ENCODE measurements at regions not wholly inside any gene's neighbourhood (a gene's known extent, or its start where the extent isn't known, plus 50 kb on each side); places are given as distances from the start of the nearest gene placed in this dataset.
"Not testable (repeated sequence)": the region's sequence is repeated elsewhere in the genome, so short reads cannot be mapped to it uniquely, and the experiment has no call there.

DNA sequence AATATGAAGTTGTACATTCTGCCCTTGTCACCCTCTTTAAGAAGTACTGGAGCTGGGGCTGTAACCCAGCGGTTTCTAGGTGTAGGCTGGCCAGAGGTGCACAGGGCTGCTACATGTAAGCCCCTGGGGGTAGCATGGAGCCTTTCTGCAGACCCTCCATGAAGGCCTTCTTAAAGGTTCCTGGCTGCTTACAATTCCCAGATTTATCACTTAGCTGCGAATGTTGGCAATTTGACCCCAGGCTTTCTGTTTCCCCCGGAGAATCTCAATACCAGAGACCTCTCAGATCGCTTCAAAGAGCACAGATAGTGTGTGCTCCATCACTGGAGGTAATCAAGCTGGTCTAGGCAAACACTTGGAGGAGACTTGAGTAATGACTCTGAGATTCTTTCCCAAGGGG lies 309.4 kb downstream of the CBLN1 start:
- DNase-seq = no peak

DNA sequence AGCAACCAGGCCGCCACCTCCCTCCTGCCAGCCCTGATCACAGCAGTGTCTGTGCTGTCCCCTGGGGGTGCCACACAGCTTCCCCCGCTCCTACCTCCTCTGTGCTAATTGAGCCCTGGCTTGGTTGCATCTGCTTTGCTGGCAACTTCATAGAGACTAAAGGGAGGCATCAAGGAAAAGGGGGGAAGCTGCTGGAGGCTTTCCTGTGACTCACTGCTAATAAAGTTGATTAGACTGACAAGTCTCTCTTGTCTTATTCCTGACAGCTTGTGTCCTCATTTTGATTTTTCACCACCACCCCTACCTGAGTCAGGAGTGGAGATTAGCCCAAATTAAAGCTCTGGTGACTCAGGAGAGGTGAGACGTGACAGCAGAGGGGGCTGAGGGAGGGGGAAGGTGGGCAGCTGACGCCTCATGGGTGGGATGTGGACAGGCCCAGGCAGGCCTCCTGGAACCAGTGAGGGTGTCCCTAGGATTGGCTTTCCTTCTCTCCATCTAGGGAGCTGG lies 310.0 kb downstream of the CBLN1 start:
- DNase-seq = peak; percentile 66

DNA sequence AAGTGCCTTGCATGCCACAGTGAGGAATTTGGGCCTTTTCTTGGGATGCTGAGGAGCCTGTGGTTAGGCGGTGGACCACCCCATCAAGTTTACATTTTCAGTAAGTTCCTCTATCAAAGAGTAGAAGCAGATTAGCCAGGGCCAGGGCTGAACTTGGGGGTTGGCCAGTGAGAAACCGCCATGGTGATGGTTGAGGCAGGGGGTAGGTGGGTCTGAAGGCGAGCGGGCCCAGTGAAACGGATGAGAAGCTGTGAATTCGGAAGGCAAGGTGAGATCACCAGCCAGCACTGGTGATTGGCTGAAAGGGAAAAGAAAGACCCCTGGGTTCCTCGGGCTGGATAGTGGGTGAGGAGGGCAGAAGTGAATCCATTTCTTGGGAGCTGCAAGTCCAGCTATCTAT lies 311.4 kb downstream of the CBLN1 start:
- DNase-seq = no peak

DNA sequence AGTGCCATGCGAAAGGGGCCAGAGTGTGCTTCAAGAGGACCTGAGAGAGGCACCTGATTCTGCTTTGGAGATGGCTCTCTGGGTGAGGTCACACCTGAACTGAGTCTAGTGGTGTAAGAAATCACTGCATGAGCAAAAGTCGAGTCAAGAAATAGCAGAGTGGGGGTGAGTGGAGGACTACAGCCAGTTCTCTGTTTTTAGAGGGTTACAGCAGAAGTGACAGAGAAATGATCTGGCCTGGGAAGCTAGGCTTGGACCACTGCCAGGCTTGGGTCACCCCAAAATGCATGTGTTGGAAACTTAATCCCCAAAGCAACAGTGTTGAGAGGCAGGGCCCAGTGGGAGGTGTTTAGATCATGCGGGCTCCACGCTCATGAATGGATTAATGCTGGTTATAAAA lies 312.0 kb downstream of the CBLN1 start:
- DNase-seq = no peak

DNA sequence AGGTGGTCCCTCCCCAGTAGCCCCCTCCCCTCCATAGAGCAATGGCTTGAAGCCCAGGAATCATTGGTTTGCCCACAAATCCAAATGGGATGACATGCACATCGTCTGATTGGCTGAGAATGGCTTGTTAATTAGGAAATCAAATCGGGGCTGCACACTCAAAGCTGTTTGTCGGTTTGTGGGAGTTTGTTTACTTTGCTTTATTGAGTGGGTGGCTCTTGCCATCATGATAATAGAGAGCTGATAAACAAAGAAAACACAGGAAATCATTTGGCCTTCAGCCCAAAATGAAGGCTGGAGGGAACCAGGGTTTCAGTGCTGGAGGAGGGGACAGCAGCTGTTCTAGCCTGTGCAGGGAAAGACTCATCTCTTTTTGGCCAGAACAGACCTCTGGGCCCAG lies 316.3 kb downstream of the CBLN1 start:
- peak; percentile 98 for DNase-seq

DNA sequence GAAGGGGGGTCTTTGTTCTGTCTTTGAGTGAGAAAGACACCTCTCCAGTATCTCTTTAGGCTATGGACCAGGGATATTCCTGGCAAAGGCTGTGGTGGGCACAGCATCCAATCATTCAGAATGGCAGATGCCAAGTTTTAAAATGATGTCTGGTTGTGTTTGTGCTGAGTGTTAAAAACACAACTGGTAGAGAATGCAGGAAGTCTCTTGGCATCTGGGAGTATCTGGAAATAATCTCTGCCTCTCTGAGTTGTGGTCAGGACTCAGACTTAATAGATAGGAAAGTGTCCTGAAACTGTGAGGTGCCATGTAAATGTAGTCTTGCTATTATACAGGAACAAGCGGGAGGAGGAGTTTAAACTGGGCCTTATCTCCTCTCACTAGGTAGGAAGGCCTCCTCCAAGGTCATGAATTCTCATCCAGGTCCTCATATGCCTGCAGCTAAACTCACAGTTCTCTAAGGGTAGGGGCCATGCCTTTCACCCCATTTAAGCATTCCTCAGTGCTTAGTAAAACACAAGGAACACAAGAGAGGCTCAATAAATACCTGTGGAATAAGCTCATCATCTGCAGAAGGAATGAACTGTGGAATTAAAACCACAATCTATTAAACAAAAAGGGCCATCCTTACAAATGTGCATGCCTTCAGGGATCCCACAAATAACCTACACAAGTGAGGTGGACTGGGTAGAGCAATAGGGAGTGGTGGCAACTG lies 317.6 kb downstream of the CBLN1 start:
- no peak for DNase-seq

DNA sequence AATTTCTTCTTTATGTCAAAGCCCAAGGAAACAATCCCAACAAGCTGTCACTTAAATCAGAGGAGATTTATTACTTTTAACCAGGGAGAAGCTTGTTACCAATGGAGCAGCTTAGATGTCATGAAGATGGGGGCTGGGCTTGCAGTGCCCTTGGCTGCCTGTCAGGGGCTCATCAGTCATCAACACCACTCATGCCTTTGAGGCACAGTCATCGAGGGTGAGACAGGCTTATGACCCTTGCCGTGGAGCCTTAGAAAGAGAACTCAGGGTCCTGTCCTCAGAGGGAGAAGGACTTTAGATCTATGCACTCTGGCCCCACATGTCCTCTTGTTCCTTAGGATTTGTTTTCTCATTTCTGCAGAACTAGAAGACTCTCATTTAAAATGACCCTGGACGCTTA lies 318.3 kb downstream of the CBLN1 start:
- no peak for DNase-seq

DNA sequence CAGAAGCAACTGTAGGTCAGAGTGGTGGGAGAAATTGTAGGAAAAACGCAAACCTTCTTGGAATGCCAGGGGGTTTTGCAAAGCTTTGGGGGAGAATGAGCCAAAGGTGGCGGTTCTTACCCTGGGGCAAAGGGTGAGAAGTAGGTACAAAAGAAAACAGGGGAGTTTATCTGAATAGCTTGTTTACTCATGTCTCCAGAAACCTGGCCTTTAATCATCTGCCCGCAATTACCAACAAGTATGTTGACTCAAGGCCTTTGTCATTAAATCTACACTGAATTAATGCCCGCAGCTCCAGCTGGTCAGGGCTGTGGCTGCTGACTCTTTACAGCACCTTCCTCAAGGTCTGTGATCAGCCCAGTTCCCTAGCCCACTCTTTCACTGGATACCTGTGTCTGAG lies 320.1 kb downstream of the CBLN1 start:
- no peak for DNase-seq

DNA sequence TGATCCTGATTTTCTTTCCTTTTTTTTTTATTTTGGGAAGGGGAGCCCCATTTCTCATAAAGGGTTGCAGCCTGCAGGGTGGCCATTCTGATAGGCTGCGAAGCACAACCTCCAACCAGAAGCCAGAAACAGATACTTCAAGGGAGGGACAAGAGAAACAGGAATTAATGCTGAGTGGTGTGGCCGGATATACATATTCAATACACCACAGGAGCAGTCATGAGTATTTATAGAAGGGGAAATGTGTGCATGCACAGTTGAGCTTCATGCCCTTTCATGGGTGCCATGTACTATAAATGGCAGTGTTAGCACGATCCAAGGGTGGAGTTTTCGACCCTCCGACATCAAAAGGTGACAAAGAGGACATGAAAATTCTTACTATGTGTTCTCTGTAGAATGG lies 320.8 kb downstream of the CBLN1 start:
- no peak for DNase-seq

DNA sequence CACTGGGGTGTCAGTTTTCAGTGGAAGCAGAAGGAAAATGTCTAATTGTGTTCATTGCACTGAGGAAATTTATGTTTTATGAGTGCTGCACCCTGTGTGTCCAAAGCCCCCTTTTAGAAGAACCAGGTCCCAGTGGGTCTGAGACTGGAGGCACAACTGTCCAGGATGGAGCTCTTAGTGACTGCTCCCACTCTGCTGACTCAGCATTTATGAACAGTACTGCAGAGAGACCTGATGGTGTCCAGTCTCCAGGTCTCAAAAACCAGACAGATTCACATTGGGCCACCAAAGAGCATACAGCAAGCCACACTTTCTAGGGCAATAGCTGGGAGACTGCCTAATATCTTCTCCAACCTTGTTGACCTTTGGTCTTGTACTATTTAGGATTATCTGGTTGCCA lies 321.9 kb downstream of the CBLN1 start:
- DNase-seq = no peak

DNA sequence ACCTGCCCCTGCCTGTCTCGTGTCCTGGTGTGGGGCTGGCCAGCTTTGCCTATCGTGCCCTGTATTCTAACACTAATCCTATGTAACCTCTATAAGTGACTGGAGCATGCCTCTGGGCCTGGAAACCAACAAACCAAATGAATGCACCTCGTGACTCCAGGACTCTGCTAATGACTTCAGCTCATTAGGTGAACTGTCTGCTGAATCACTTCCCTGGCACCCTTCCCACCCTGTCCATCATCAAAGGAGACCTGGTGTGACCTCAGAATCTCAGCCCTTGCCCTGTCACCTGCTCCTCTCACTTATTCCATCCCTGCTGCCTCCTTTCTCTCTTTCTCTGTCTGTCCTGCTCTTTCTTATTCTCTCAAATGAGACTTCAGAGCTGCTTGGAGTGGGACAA lies 322.4 kb downstream of the CBLN1 start:
- DNase-seq = peak; percentile 65

DNA sequence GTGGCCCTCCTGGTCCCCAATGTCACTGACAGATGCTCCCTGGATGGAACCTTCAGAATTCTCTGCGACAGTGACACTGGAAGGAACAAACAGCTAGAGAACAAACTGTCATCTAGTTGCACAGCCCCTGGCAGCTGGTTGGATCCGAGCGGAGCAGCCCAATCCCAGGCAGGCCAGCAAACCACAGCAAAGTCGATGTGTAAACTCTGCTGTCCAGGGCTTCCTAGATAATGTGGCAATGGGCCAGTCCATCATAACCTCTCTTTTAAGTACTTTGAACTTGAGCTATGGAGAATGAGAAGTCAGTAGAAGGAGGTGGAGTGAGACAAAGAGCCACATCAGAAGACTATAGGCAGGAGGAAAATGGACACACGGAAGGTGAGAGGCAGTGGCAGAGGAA lies 323.0 kb downstream of the CBLN1 start:
- DNase-seq = no peak

DNA sequence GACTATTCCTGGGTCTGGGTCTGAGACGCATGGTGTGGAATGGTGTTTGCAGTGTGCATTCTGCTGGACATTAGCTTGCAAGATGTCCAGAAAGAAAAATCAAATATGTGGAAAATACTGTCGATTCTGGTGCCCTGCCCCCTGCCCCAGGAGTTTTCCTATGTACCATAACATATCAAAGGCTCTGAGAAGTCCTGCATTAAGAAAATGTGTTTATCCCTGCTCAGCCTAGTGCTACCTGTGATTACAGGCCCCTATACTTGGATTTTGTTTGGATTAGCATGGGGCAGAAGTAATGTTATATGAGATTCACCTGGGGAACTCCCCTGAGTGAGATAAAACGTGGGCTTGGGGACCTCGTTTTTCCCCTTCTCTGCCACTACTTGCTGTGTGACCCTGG lies 325.0 kb downstream of the CBLN1 start:
- DNase-seq = no peak

DNA sequence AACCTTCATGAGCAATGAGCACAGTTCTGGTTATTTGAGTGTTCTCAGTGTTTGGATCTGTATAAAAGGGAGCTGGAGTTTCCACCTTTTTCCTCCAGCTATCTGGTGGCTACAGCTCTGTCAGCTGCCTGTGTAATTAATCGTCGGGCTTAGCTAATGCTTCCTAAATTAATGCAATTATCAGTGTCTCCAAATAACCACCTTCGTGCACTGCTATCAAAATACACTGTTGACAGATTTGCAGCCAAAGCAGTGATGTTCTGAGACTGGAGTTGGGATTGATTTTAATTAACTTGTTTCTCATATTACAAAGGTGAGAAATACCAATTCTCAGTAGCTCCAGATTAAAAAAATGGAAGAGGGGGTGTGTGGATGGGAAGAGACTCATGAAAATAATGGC lies 325.8 kb downstream of the CBLN1 start:
- DNase-seq = peak; percentile 89

DNA sequence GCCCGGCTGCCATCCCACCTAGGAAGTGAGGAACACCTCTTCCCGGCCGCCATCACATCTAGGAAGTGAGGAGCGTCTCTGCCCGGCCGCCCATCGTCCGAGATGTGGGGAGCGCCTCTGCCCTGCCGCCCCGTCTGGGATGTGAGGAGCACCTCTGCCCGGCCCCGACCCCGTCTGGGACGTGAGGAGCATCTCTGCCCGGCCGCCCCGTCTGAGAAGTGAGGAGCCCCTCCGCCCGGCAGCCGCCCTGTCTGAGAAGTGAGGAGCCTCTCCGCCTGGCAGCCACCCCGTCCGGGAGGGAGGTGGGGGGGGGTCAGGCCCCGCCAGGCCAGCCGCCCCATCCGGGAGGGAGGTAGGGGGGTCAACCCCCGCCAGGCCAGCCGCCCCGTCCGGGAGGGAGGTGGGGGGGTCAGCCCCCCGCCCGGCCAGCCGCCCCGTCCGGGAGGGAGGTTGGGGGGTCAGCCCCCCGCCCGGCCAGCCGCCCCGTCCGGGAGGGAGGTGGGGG lies 330.0 kb downstream of the CBLN1 start:
- DNase-seq = not testable (repeated sequence)

DNA sequence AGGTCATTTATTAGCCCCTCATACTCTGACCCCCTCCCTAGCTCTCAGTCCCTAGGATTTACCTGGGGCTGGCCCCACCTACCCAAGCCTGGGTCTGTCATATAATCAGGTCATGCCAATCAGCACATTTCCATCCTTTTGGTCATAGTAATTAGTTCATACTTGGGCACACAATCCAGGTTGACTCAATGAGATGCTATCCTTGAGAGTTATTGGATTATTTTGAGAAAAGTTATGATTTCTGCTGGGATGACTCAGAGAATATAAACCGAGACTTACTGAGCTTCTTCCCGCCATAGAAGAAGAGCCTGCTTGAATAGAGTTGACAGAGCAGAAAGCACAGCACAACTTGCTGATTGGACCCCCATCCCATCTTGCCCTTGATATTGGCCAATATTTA lies 331.5 kb downstream of the CBLN1 start:
- DNase-seq = no peak

DNA sequence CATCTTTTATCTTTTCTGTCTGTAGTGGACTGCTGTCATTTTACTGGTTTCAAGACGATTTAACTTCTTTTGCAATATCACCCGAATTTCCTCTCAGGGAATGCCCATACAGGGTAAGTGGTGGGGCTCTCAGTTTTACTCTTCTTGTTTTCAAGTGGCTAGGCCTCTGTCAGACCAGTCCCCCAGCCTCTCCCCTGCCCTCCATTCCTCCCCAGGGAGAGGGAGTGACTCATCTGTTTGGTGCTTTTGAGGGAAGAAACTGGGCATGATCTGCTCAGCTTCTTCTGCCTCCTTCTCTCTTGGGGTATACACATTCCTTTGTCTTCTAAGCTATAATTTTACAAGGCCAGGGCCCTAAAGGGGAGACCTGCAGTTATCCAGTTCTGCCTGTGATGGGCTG lies 332.0 kb downstream of the CBLN1 start:
- no peak for DNase-seq

DNA sequence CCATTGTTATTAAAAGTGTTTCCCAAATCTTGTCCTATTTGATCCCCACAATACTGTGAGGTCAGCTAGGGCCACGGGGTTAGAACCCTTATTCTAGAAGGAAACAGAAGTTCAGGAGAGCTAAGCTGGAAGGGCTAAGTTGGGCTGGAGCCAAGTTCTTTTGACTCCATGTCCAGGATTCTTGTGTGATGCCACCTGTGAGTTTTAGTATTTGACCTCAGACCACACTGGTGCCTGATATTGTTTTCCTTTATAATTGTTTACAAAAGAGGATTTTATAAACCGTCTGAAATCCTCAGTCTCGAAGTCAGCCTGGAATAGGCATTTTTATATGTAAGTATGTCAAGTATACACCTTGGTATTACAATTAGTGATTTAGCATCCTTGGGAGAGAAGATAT lies 332.7 kb downstream of the CBLN1 start:
- no peak for DNase-seq

DNA sequence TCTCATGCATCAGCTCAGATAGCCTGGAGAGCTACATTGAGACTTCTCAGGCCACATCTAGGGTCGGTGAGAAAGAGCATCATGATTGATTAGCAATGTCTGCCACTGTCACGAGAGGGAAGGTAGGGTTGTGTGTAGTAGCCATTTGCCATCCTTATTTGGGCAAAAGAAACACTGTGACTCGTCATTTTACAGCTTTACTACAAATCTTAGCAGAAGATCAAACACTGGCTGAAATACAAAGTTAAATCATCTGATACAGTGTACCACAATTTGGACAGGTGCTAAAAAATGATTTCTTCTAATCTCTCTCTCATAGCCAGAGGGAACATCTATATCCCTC lies 334.3 kb downstream of the CBLN1 start:
- DNase-seq = no peak

DNA sequence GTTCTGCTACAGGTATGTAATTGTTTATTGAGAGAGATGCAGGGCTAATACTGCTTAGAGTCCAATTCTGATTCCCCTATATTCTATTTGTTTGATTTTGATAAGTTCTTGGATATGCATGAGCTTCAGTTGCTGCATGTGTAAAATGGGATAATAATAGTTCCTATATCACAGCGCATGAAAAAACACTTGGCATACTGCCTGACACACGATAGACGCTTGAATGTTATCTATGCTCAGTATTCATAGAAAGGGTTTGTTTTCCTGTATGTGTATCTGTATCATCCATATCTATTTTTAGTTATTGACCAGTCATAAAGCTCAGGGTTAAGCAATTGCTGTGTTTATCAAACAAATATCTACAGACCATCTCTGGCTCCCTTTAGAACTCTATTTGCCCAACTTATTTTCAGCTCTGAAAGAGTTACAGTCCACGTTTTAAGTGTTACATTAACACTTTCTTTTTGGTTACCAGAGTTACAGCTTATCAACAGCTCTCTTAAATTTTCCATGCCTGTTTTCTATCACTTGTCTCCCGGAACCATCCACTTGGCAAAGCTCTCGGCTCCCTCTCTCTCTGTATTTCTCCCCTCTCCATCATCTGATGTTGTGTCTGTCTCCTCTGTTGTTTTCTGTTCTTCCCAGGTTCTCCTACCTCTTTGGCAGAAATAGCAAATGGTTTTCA lies 334.8 kb downstream of the CBLN1 start:
- no peak for DNase-seq

DNA sequence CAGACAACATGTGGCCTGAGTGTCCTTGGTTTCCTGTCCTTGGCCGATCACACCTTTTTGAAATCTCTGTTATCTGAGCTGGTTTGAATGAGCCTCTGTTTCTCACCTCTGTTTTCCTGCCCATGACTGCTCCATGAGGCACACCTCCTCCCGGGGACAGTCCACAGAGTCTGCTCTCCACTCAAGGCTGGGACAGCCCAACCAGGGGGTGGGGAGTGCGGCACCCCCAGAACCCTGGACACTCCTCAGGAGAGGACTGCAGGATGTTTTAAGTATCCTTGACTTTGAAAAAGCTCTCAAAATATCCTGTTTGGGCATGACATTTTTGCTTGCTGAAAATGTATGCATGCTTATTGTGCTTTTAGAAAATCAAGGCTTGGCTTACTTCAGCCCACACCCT lies 333.0 kb upstream of the N4BP1 start:
- no peak for DNase-seq

DNA sequence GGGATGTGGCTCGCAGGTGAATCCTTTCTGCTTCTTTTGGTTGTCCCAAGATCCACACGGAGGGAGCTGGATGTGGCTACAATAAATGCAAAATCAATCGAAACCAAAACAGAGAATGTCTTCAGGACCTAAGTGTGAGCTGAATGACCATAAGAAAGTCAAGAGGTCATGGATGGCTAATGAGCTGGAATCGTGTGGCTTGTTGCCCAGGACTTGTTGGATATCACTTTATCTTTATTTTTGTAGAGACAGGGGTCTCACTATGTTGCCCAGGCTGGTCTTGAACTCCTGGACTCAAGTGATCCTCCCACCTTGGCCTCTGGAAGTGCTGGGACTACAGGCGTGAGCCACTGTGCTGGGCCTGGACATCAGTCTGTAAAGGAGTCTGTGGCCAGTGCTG lies 326.8 kb upstream of the N4BP1 start:
- DNase-seq = no peak

DNA sequence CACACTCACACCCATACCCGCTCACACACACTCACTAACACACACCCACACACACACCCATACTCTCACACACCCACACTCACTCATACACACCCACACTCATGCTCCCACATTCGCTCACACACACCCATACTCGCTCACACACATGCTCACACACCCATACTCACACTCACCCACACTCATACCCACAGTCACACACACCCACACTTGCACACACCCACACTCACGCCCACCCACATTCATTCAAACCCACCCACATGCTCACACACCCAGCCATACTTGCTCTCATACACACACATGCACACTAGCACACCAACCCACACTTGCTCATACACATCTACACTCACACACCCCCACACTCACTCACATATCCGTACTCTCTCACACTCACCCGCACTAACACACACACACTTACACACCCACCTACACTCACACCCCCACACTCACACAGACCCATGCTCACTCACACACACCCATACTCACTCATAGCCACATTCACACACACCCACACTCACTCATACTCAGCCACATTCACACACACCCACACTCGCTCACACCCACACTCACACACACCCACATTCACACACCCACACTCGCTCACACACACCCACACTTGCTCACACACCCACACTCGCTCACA lies 322.4 kb upstream of the N4BP1 start:
- DNase-seq = no peak

DNA sequence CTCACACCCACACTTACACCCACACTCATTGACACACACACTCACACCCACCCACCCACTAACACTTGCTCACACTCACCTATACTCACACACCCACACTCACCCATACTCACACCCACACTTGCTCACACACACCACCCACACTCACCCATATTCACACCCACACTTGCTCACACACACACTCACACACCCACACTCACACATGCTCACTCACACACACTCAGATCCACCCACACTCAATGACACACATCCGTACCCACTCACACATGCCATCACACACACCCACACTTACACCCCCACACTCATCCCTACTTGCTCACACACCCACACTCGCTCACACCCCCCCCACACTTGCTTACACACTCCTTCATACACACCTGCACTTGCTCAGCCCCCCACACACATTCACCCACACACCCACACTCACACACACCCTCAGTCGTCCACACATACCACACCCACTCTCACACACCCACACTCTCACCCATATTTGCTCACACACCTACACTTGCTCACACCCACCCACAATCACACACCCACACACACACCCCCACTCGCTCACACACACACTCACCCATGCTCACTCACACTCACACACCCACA lies 321.1 kb upstream of the N4BP1 start:
- DNase-seq = no peak

Data from NCI-H1105 (cell line).